ENCODE measurements at regions not wholly inside any gene's neighbourhood (a gene's known extent, or its start where the extent isn't known, plus 50 kb on each side); places are given as distances from the start of the nearest gene placed in this dataset.
"Not testable (repeated sequence)": the region's sequence is repeated elsewhere in the genome, so short reads cannot be mapped to it uniquely, and the experiment has no call there.

DNA sequence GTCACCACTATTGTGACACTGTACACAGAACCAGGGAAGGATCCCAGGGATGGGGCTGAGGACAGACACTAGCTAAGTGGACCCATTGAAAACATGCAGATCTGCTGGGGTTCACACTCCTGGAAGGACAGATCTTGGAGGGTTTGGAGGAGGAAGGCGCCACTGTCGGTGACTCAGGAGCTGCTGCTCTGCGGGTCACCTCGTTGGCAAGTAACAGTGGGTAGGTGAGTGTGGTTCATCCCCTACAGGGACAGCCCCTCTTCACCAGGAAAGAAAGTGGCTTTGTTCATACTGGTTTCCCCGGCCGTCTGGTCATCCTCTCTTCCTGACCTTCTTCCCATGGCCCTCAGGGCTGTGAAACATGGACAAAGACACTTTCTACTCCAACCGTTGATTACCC lies 139.5 kb downstream of the POTEB start:
- H2BK20ac ChIP-seq (ENCODE audit: low read depth, low read length, poor library complexity, severe bottlenecking); H3K27me3 Mint-ChIP-seq (ENCODE audit: low read depth); H4K5ac ChIP-seq (ENCODE audit: insufficient read length, low read depth, low read length); H3K56ac ChIP-seq (ENCODE audit: insufficient read length, low read depth, low read length); H3T11ph ChIP-seq (ENCODE audit: low read length); H3K27ac ChIP-seq (ENCODE audit: insufficient read length, low read depth, low read length); H3K4ac ChIP-seq (ENCODE audit: low read depth, low read length); H3K27me3 ChIP-seq (ENCODE audit: insufficient read depth, low read length); H3K4me2 ChIP-seq (ENCODE audit: insufficient read depth, insufficient read length, low read length); H2AFZ ChIP-seq (ENCODE audit: low read length); H3K4me1 ChIP-seq (ENCODE audit: insufficient read depth, low read length); H3K79me1 ChIP-seq (ENCODE audit: insufficient read depth, low read depth, low read length, poor library complexity, severe bottlenecking); H4K8ac ChIP-seq (replicated peaks; ENCODE audit: insufficient read length, low read depth, low read length); H2BK12ac ChIP-seq (ENCODE audit: insufficient read length, low read depth, low read length); H3K9me3 ChIP-seq (ENCODE audit: control insufficient read depth, low read depth, low read length); H2BK15ac ChIP-seq (ENCODE audit: low read depth, low read length); DNase-seq; H2BK120ac ChIP-seq (ENCODE audit: low read depth, low read length, poor library complexity, severe bottlenecking); H3K27ac Mint-ChIP-seq; H2AK5ac ChIP-seq (ENCODE audit: insufficient read length, low read length); H2BK5ac ChIP-seq (ENCODE audit: insufficient read length, low read length); H3K18ac ChIP-seq (ENCODE audit: insufficient read length, low read depth, low read length); H3K36me3 Mint-ChIP-seq (ENCODE audit: insufficient read depth in 1 of 3, low read depth in 3 of 3); H3K9me3 Mint-ChIP-seq; H4K20me1 ChIP-seq (ENCODE audit: control insufficient read depth, insufficient read depth, insufficient read length); H3K23me2 ChIP-seq (ENCODE audit: insufficient read length, low read depth, low read length, poor library complexity, severe bottlenecking); H4K91ac ChIP-seq (ENCODE audit: insufficient read length, low read depth, low read length); H3K79me2 ChIP-seq (ENCODE audit: insufficient read depth, low read length); H3K4me3 Mint-ChIP-seq; H3K4me1 Mint-ChIP-seq; H3K14ac ChIP-seq (ENCODE audit: insufficient read depth, low read length); H3K9ac ChIP-seq (ENCODE audit: extremely low read depth, insufficient read length, low read length); H3K23ac ChIP-seq (ENCODE audit: insufficient read length, low read depth, low read length): not testable (repeated sequence)
- WGBS (ENCODE audit: extremely low coverage, insufficient read length, low lambda C conversion rate): no CpG with 5 or more reads among the region's 7 CpGs

DNA sequence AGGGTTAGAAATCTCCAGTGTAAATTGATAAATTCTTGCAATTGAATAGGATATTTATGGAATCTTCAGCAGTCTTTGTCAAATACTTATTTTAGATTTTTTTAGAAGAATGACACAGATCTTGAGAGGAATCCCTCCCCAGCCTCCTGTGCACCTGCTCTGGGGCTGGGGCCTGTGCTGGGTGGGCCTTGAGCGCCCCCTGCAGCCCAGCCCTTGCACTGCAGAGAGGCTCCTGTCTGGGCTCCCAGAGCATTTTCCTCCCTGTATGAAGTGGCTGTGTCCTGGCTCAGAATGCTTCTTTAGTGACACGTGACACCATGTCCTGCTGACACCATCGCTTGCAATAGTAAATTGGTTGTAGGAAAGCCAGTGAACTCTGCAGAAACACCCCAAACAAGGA lies 141.1 kb downstream of the POTEB start:
- not testable (repeated sequence) for H3K23ac ChIP-seq (ENCODE audit: insufficient read length, low read depth, low read length); H3K27me3 ChIP-seq (ENCODE audit: insufficient read depth, low read length); H3K9me3 ChIP-seq (ENCODE audit: control insufficient read depth, low read depth, low read length); H3K36me3 Mint-ChIP-seq (ENCODE audit: insufficient read depth in 1 of 3, low read depth in 3 of 3); H2BK120ac ChIP-seq (ENCODE audit: low read depth, low read length, poor library complexity, severe bottlenecking); H3K56ac ChIP-seq (ENCODE audit: insufficient read length, low read depth, low read length); H3K4ac ChIP-seq (ENCODE audit: low read depth, low read length); H3K14ac ChIP-seq (ENCODE audit: insufficient read depth, low read length); H2AFZ ChIP-seq (ENCODE audit: low read length); DNase-seq; H3K27ac Mint-ChIP-seq; H4K8ac ChIP-seq (replicated peaks; ENCODE audit: insufficient read length, low read depth, low read length); H3K4me3 Mint-ChIP-seq; H3K4me1 ChIP-seq (ENCODE audit: insufficient read depth, low read length); H3K9me3 Mint-ChIP-seq; H3K4me1 Mint-ChIP-seq; H3K18ac ChIP-seq (ENCODE audit: insufficient read length, low read depth, low read length); H3K4me2 ChIP-seq (ENCODE audit: insufficient read depth, insufficient read length, low read length); H2BK20ac ChIP-seq (ENCODE audit: low read depth, low read length, poor library complexity, severe bottlenecking); H4K91ac ChIP-seq (ENCODE audit: insufficient read length, low read depth, low read length); H3T11ph ChIP-seq (ENCODE audit: low read length); H3K79me1 ChIP-seq (ENCODE audit: insufficient read depth, low read depth, low read length, poor library complexity, severe bottlenecking); H2BK12ac ChIP-seq (ENCODE audit: insufficient read length, low read depth, low read length); H3K23me2 ChIP-seq (ENCODE audit: insufficient read length, low read depth, low read length, poor library complexity, severe bottlenecking); H3K9ac ChIP-seq (ENCODE audit: extremely low read depth, insufficient read length, low read length); H2BK5ac ChIP-seq (ENCODE audit: insufficient read length, low read length); H3K27ac ChIP-seq (ENCODE audit: insufficient read length, low read depth, low read length); H3K27me3 Mint-ChIP-seq (ENCODE audit: low read depth); H3K79me2 ChIP-seq (ENCODE audit: insufficient read depth, low read length); H2BK15ac ChIP-seq (ENCODE audit: low read depth, low read length); H2AK5ac ChIP-seq (ENCODE audit: insufficient read length, low read length); H4K5ac ChIP-seq (ENCODE audit: insufficient read length, low read depth, low read length); H4K20me1 ChIP-seq (ENCODE audit: control insufficient read depth, insufficient read depth, insufficient read length)
- WGBS (ENCODE audit: extremely low coverage, insufficient read length, low lambda C conversion rate): no CpG with 5 or more reads among the region's 3 CpGs

DNA sequence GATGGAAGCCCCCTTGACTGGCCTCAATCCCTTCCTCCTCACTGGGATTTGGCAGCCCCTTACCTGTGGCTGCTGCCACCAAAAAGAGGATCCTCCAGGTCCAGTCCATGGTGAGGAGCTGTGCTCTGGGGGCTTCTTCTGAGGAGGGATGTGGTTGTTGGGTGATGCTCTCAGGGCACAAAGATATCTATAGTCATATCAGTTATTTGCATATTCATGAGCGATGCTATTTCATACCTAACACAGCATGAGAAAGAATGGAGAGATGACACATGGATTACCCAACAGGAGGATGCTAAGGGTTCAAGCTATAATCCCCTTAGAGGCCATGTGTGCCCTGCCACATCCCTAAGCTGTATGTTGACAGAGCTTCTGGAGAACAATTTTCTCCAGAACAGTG lies 141.7 kb downstream of the POTEB start:
- H3K27ac ChIP-seq (ENCODE audit: insufficient read length, low read depth, low read length); H3K4me1 ChIP-seq (ENCODE audit: insufficient read depth, low read length); H3K27me3 ChIP-seq (ENCODE audit: insufficient read depth, low read length); H4K8ac ChIP-seq (replicated peaks; ENCODE audit: insufficient read length, low read depth, low read length); H3K27me3 Mint-ChIP-seq (ENCODE audit: low read depth); H2AFZ ChIP-seq (ENCODE audit: low read length); H2AK5ac ChIP-seq (ENCODE audit: insufficient read length, low read length); H4K91ac ChIP-seq (ENCODE audit: insufficient read length, low read depth, low read length); H3K14ac ChIP-seq (ENCODE audit: insufficient read depth, low read length); H2BK12ac ChIP-seq (ENCODE audit: insufficient read length, low read depth, low read length); H2BK120ac ChIP-seq (ENCODE audit: low read depth, low read length, poor library complexity, severe bottlenecking); H3K4me1 Mint-ChIP-seq; DNase-seq; H2BK20ac ChIP-seq (ENCODE audit: low read depth, low read length, poor library complexity, severe bottlenecking); H3K79me1 ChIP-seq (ENCODE audit: insufficient read depth, low read depth, low read length, poor library complexity, severe bottlenecking); H3K23ac ChIP-seq (ENCODE audit: insufficient read length, low read depth, low read length); H3K27ac Mint-ChIP-seq; H3K36me3 Mint-ChIP-seq (ENCODE audit: insufficient read depth in 1 of 3, low read depth in 3 of 3); H3K18ac ChIP-seq (ENCODE audit: insufficient read length, low read depth, low read length); H3K56ac ChIP-seq (ENCODE audit: insufficient read length, low read depth, low read length); H3K9ac ChIP-seq (ENCODE audit: extremely low read depth, insufficient read length, low read length); H2BK5ac ChIP-seq (ENCODE audit: insufficient read length, low read length); H3K79me2 ChIP-seq (ENCODE audit: insufficient read depth, low read length); H3K4me3 Mint-ChIP-seq; H3K23me2 ChIP-seq (ENCODE audit: insufficient read length, low read depth, low read length, poor library complexity, severe bottlenecking); H3K4ac ChIP-seq (ENCODE audit: low read depth, low read length); H4K5ac ChIP-seq (ENCODE audit: insufficient read length, low read depth, low read length); H2BK15ac ChIP-seq (ENCODE audit: low read depth, low read length); H3K9me3 ChIP-seq (ENCODE audit: control insufficient read depth, low read depth, low read length); H3T11ph ChIP-seq (ENCODE audit: low read length); H3K9me3 Mint-ChIP-seq; H4K20me1 ChIP-seq (ENCODE audit: control insufficient read depth, insufficient read depth, insufficient read length); H3K4me2 ChIP-seq (ENCODE audit: insufficient read depth, insufficient read length, low read length): not testable (repeated sequence)
- WGBS (ENCODE audit: extremely low coverage, insufficient read length, low lambda C conversion rate): no CpG with 5 or more reads among the region's 1 CpG

All from H9 (cell line).